ENCODE measurements at regions not wholly inside any gene's neighbourhood (a gene's known extent, or its start where the extent isn't known, plus 50 kb on each side); places are given as distances from the start of the nearest gene placed in this dataset.

DNA sequence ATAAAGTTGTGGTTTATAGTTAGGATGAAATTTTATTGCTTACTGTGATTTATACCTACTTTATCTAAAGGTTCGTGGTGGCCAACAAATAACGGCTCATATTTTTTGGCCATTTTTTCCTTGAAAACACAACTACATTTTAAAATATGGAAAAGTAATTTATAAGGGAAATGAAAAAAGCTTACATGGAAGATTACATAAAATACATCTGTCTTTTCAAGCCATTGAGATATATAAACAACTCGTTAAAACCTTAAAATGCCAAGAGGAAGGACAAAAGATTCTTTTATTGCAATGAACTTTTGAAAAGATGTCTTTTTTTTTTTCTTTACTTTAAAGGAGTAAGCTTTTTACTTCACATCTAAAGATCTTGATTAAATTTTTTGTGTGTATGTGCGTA, 55.4 kb upstream of the EYA4 start:
- Histone ChIP-seq H3K27ac (ENCODE audit: low read length) (no peak overlapping the region), H3K9me3 (no peaks in the 10 kb centered on the region), H3K27me3 (replicated peaks in 1 of 2; ENCODE audit: control insufficient read depth in 2 of 2, extremely low read depth in 1 of 2, insufficient read depth in 2 of 2, low read length in 1 of 2) (no peaks in the 10 kb centered on the region), H3K4me1 (ENCODE audit: control insufficient read depth in 1 of 2, extremely low read depth in 1 of 2, insufficient read depth in 2 of 2, low read length in 2 of 2) (no peaks in the 10 kb centered on the region), H3K36me3 (ENCODE audit: control insufficient read depth in 2 of 2, extremely low read depth in 1 of 2, insufficient read depth in 1 of 2, low read length in 1 of 2) (no peaks in the 10 kb centered on the region), H3K4me3 (ENCODE audit: control insufficient read depth in 1 of 2, extremely low read depth in 1 of 2, low read length in 1 of 2) (no peak overlapping the region)
- Mint-ChIP-seq H3K4me1 (no peaks in the 10 kb centered on the region), H3K27ac (no peak overlapping the region), H3K9me3 (no peaks in the 10 kb centered on the region), H3K4me3 (no peak overlapping the region), H3K36me3 (no peaks in the 10 kb centered on the region), H3K27me3 (peaks cover 0 to 9% of the 10 kb centered on the region in 2 donors)
- CTCF ChIA-PET: no interaction called here
- no CpG with 5 or more reads among the region's 4 CpGs for WGBS (ENCODE audit: insufficient coverage)
- no peak for DNase-seq
- ATAC-seq (replicated peaks in 1 of 4): no peak
- POLR2A ChIA-PET: no interaction called here

DNA sequence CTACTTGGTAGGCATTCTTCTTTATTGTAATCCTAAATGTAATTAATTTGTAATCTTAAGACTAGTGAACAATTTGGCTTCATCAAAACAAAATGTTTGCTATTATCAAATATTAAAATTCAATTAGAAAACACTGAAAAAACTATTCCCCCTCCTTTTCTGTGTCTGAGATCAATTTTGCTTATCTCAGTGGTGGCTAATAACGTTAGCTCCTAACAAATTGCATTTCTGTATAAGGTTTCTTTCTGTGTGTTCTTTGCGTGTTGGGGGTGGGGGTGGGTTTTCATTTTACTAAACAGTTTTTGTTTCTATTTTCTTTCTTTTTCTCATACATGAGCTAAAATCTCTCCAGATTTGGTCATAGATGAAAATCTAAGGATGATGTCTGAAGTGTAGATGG, 54.0 kb upstream of the EYA4 start:
- no peak for DNase-seq
- no CpG with 5 or more reads among the region's 2 CpGs for WGBS (ENCODE audit: insufficient coverage)
- Histone ChIP-seq H3K4me3 (ENCODE audit: control insufficient read depth in 1 of 2, extremely low read depth in 1 of 2, low read length in 1 of 2) (no peak overlapping the region), H3K9me3 (no peaks in the 10 kb centered on the region), H3K27me3 (replicated peaks in 1 of 2; ENCODE audit: control insufficient read depth in 2 of 2, extremely low read depth in 1 of 2, insufficient read depth in 2 of 2, low read length in 1 of 2) (no peaks in the 10 kb centered on the region), H3K27ac (ENCODE audit: low read length) (no peak overlapping the region), H3K36me3 (ENCODE audit: control insufficient read depth in 2 of 2, extremely low read depth in 1 of 2, insufficient read depth in 1 of 2, low read length in 1 of 2) (no peaks in the 10 kb centered on the region), H3K4me1 (ENCODE audit: control insufficient read depth in 1 of 2, extremely low read depth in 1 of 2, insufficient read depth in 2 of 2, low read length in 2 of 2) (no peaks in the 10 kb centered on the region)
- Mint-ChIP-seq H3K4me3 (no peak overlapping the region), H3K27me3 (peaks cover 0 to 12% of the 10 kb centered on the region in 2 donors), H3K27ac (no peak overlapping the region), H3K9me3 (no peaks in the 10 kb centered on the region), H3K36me3 (no peaks in the 10 kb centered on the region), H3K4me1 (no peaks in the 10 kb centered on the region)
- ChIA-PET POLR2A (no interaction called here), CTCF (interaction anchor here in 1 of 2 donors (0.7 kb wide), 1 partner anchor 8 kb away, joined by 10 read pairs; no protein-coding TSS in a partner anchor)
- ATAC-seq (replicated peaks in 1 of 4): no peak

DNA sequence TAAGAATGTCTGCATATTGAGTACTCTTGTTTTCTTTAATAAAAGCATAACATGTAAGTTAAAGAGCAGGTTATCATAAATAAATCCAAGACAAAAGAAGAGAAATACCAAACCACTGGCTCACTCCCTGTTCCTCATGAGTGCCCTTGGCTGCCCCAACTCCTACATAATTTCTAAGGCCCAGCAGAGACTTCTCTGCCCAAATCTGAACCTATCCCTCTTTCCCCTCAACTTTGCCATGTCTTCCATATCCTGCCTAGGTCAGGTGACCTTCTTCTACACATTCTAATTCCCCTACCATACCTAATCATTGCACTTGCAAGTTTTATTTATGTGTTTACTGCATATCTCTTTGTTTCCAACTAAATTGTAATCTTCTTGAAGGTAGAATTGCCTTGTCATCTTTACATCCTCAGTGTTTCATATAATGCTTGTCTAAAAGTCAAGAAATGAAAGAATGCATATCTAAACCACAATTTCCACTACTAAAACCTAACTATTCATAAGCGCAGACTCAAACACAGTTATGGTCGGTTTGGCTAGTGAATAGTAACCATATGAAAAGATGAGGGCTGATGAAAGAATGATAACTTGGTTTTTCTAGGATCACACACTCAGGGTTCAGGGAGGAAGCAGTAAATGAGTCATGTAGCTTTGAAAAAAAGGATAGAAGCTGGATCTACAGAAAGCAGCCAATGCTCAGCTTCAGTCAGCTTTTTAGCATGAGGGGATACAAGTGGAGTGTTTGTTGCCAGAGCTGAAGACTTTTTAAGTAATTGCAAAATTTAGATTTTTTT, 53.3 kb upstream of the EYA4 start:
- ATAC-seq (replicated peaks in 1 of 4) (no peak), DNase-seq (no peak)
- no peak overlapping the region for H3K27ac Mint-ChIP-seq
- no CpG with 5 or more reads among the region's 2 CpGs for WGBS (ENCODE audit: insufficient coverage)
- no peaks in the 10 kb centered on the region for H3K36me3 Mint-ChIP-seq
- no peaks in the 10 kb centered on the region for H3K9me3 ChIP-seq
- H3K36me3 ChIP-seq (ENCODE audit: control insufficient read depth in 2 of 2, extremely low read depth in 1 of 2, insufficient read depth in 1 of 2, low read length in 1 of 2): no peaks in the 10 kb centered on the region
- ChIA-PET CTCF (no interaction called here), POLR2A (no interaction called here)
- H3K9me3 Mint-ChIP-seq: no peaks in the 10 kb centered on the region
- H3K27ac ChIP-seq (ENCODE audit: low read length): no peak overlapping the region
- no peaks in the 10 kb centered on the region for H3K4me1 ChIP-seq (ENCODE audit: control insufficient read depth in 1 of 2, extremely low read depth in 1 of 2, insufficient read depth in 2 of 2, low read length in 2 of 2)
- H3K4me1 Mint-ChIP-seq: no peaks in the 10 kb centered on the region
- H3K27me3 ChIP-seq (replicated peaks in 1 of 2; ENCODE audit: control insufficient read depth in 2 of 2, extremely low read depth in 1 of 2, insufficient read depth in 2 of 2, low read length in 1 of 2): no peaks in the 10 kb centered on the region
- no peak overlapping the region for H3K4me3 Mint-ChIP-seq
- H3K4me3 ChIP-seq (ENCODE audit: control insufficient read depth in 1 of 2, extremely low read depth in 1 of 2, low read length in 1 of 2): no peak overlapping the region
- peaks cover 0 to 9% of the 10 kb centered on the region in 2 donors for H3K27me3 Mint-ChIP-seq

GRCh38 chr6:133190912-133191311, 50.2 kb upstream of the EYA4 start:
- Histone ChIP-seq H3K4me3 (ENCODE audit: control insufficient read depth in 1 of 2, extremely low read depth in 1 of 2, low read length in 1 of 2) (no peak overlapping the region), H3K36me3 (ENCODE audit: control insufficient read depth in 2 of 2, extremely low read depth in 1 of 2, insufficient read depth in 1 of 2, low read length in 1 of 2) (no peaks in the 10 kb centered on the region), H3K9me3 (no peaks in the 10 kb centered on the region), H3K27me3 (replicated peaks in 1 of 2; ENCODE audit: control insufficient read depth in 2 of 2, extremely low read depth in 1 of 2, insufficient read depth in 2 of 2, low read length in 1 of 2) (no peaks in the 10 kb centered on the region), H3K27ac (ENCODE audit: low read length) (no peak overlapping the region), H3K4me1 (ENCODE audit: control insufficient read depth in 1 of 2, extremely low read depth in 1 of 2, insufficient read depth in 2 of 2, low read length in 2 of 2) (no peaks in the 10 kb centered on the region)
- Mint-ChIP-seq H3K9me3 (no peaks in the 10 kb centered on the region), H3K36me3 (no peaks in the 10 kb centered on the region), H3K4me3 (no peak overlapping the region), H3K27me3 (peaks cover 0 to 3% of the 10 kb centered on the region in 2 donors), H3K27ac (no peak overlapping the region), H3K4me1 (no peaks in the 10 kb centered on the region)
- DNase-seq: no peak
- ChIA-PET POLR2A (no interaction called here), CTCF (no interaction called here)
- no peak for ATAC-seq (replicated peaks in 1 of 4)
- 68% methylated on average over 3 of the region's 3 CpGs for WGBS (ENCODE audit: insufficient coverage)

- no peak overlapping the region for H3K27ac Mint-ChIP-seq
- H3K9me3 ChIP-seq: no peaks in the 10 kb centered on the region
- no peak for DNase-seq
- no peaks in the 10 kb centered on the region for H3K36me3 ChIP-seq (ENCODE audit: control insufficient read depth in 2 of 2, extremely low read depth in 1 of 2, insufficient read depth in 1 of 2, low read length in 1 of 2)
- no peaks in the 10 kb centered on the region for H3K9me3 Mint-ChIP-seq
- no peak overlapping the region for H3K4me3 Mint-ChIP-seq
- POLR2A ChIA-PET: no interaction called here
- no peaks in the 10 kb centered on the region for H3K27me3 ChIP-seq (replicated peaks in 1 of 2; ENCODE audit: control insufficient read depth in 2 of 2, extremely low read depth in 1 of 2, insufficient read depth in 2 of 2, low read length in 1 of 2)
- H3K4me1 ChIP-seq (ENCODE audit: control insufficient read depth in 1 of 2, extremely low read depth in 1 of 2, insufficient read depth in 2 of 2, low read length in 2 of 2): no peaks in the 10 kb centered on the region
- H3K36me3 Mint-ChIP-seq: no peaks in the 10 kb centered on the region
- no peak overlapping the region for H3K27ac ChIP-seq (ENCODE audit: low read length)
- peaks cover 0 to 3% of the 10 kb centered on the region in 2 donors for H3K27me3 Mint-ChIP-seq
- ATAC-seq (replicated peaks in 1 of 4): no peak
- H3K4me3 ChIP-seq (ENCODE audit: control insufficient read depth in 1 of 2, extremely low read depth in 1 of 2, low read length in 1 of 2): no peak overlapping the region
- CTCF ChIA-PET: no interaction called here
- 50% methylated on average over 1 of the region's 2 CpGs for WGBS (ENCODE audit: insufficient coverage)
- no peaks in the 10 kb centered on the region for H3K4me1 Mint-ChIP-seq
These were observed 49.8 kb upstream of the EYA4 start for GRCh38 chr6:133191323-133191722.

Data from T-cell (primary cell).